HG03442 (cell line): ENCODE measurements at regions not wholly inside any gene's neighbourhood (a gene's known extent, or its start where the extent isn't known, plus 50 kb on each side); places are given as distances from the start of the nearest gene placed in this dataset.

Experiments
- ATAC-seq: cut with Tn5 transposase; IDR thresholded peaks from one replicate; pipeline ENCODE4 v1.9.1; 2021; ENCODE audit warnings: mild to moderate bottlenecking, moderate library complexity; ENCODE audit not compliant: unreplicated experiment

- ATAC-seq = no peak
Observed at GRCh38 chr7:130925136-130925794, 191.3 kb upstream of the KLF14 start.

- no peak for ATAC-seq
Observed at GRCh38 chr7:130926001-130926691, 192.1 kb upstream of the KLF14 start.

DNA sequence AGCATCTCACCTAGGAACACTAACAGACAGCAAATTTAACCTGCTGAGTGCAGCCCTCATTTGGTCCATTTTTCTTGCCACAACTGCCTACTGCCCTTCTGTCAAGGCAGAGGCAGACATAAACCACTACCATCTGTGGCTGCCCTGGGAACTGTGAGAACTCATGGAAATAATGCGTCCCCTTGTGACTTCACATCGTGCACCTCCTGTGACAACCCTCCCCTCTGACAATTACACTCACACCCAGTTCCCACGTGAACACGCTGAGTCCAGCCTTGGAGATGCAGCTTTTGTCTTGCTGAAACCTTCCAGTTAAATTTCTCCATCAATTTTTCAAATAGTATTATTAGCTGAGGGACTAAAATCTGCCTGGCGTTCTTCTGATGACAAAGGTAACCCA is 193.1 kb upstream of the KLF14 start:
- ATAC-seq = no peak

DNA sequence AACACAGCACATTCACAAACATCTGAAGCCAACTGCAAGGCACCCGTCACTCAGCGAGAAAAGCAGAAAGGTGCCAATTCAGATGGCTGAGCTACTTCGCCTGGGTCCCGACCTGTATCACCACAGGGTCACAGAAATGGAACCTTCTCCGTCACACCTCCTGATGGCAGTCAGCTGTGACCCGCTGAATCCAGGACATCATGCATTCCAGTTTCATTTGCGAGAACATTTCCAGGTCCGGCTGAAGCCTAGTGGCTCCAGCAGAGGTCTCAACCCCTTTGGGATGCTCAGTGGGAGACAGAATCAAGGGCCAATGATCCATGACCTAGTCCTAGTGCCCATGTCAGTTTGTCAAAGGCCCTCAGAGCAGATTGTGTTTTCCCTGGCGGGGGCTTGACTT is 193.6 kb upstream of the KLF14 start:
- no peak for ATAC-seq

- no peak for ATAC-seq
Observed at GRCh38 chr7:130929896-130930659, 196.1 kb upstream of the KLF14 start.

- ATAC-seq = no peak
Observed at GRCh38 chr7:130930681-130931080, 196.7 kb upstream of the KLF14 start.

DNA sequence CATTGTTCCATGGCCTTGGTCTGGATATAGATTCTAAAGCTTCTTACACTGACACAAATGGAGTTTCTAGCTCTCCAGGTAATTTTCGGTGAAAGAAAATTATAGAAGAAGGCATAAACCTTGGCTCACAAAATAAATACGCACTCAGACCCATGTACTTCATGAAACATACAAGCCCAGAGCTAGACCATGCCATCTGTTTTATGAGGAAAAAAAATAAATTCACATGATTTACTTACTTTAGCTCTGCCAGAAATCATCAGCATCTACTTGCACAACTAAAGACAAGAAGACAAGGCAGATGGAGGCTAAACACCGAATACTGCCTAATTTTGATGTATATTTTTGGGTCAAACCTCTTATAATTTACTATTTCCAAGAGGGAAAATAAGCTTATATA is 197.4 kb upstream of the KLF14 start:
- no peak for ATAC-seq

- no peak for ATAC-seq
Observed at GRCh38 chr7:130932088-130932487, 198.1 kb upstream of the KLF14 start.

DNA sequence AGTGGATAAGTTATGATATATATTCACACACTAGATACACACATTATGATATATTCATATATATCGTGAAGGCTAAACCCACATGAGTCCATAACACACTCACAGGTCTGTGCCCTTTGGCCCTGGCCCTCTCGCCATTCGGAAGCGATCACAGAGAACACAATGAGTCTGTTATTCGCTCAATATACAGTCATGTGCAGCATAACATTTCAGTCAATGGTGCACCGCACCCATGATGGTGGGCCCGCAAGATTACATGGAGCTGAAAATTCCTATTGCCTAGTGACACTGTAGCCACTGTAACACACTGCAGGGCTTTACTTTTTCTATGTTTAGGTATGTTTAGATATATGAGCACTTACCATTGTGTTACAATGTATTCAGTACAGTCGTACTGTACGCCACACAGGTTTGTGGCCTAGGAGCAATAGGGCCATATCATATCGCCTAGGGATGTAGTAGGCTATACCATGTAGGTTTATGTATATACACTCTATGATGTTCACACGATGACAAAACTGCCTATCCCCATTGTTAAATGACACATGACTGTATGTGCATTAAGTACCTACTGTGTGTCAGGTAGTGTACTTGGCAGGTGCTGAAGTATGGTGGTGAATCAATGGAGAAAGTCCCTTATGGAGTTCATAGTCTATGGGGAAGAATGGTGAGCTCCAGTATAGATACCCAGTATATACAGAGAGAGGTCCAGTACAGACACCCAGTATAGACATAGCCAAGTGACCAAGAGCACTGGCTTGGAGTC is 198.8 kb upstream of the KLF14 start:
- no peak for ATAC-seq

- no peak for ATAC-seq
Observed at GRCh38 chr7:130933919-130934318, 199.9 kb upstream of the KLF14 start.

- ATAC-seq = no peak
Observed at GRCh38 chr7:130935564-130936157, 201.7 kb upstream of the KLF14 start.

GRCh38 chr7:130936202-130936931 is 202.4 kb upstream of the KLF14 start:
- no peak for ATAC-seq

DNA sequence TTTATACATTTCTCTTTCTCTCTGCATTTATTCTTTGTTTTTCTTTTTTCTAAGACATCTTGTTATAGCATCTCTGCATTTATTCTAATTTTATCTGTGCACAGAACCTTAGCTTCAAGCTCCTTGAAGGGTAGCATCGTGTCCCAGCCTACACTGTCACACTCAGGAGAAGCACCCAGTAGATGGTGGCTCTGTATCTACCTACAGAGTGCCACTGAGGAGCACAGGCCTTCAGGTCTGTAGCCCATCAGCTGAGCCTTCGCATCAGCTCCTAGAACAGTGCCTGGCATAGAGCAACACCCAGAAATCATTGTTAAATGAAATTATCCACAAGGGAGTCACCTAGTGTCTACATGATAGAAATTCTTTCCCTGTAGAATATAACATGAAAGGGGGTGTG is 203.0 kb upstream of the KLF14 start:
- no peak for ATAC-seq

GRCh38 chr7:130937830-130938229 is 203.8 kb upstream of the KLF14 start:
- no peak for ATAC-seq

GRCh38 chr7:130938661-130939060 is 204.7 kb upstream of the KLF14 start:
- no peak for ATAC-seq

- ATAC-seq = no peak
Observed at GRCh38 chr7:130939321-130940095, 205.5 kb upstream of the KLF14 start.

DNA sequence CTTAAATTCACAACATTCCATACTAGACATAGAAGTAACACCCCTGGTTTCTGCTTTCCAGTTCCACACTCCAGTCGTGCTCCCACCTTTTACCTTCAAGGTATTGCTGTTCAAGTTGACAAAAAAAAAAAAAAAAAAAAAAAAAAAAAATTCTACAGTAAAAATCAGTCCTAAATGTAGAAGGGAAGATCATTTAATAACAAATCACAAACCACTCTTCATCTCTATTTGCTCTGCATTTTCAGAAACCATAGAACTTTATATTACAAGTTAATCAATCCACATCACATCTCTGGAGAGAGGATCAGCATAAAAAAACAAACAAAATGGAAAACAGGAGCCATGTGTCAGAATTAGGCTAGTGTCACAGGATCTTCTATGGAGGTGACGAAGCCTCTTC is 206.3 kb upstream of the KLF14 start:
- no peak for ATAC-seq

DNA sequence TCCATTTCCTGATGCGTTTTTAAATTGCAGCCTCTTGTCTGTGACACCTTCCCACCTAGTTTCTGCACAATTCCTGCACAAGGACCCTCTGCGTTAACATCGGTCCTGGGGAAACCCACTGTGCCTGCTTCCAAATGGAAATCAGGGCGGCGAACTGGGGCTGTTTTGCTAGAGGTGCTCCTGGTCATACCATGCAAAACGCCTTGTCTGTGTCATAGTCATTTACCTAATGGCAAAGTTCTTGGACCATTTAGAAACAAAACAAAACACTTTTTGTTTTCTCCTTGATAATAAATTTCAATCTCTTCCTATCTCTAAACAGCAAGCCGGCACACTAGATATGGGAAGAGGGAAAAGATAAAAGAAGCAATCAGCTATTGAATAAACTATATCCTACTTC is 206.9 kb upstream of the KLF14 start:
- no peak for ATAC-seq
